HG02870 (cell line): ENCODE measurements at regions not wholly inside any gene's neighbourhood (a gene's known extent, or its start where the extent isn't known, plus 50 kb on each side); places are given as distances from the start of the nearest gene placed in this dataset.
"Not testable (repeated sequence)": the region's sequence is repeated elsewhere in the genome, so short reads cannot be mapped to it uniquely, and the experiment has no call there.

Experiments used
- ATAC-seq: cut with Tn5 transposase; IDR thresholded peaks from one replicate; pipeline ENCODE4 v1.9.1; 2021; ENCODE audit warnings: mild to moderate bottlenecking, moderate library complexity; ENCODE audit not compliant: unreplicated experiment

GRCh38 chr21:28877318-28877884, 115.3 kb downstream of the LTN1 start:
- ATAC-seq = no peak

- ATAC-seq = no peak
Measured at GRCh38 chr21:28875078-28875477, 117.6 kb downstream of the LTN1 start.

- no peak for ATAC-seq
Measured at GRCh38 chr21:28872218-28872617, 120.5 kb downstream of the LTN1 start.

- no peak for ATAC-seq
Measured at GRCh38 chr21:28871388-28872010, 121.2 kb downstream of the LTN1 start.

- no peak for ATAC-seq
Measured at GRCh38 chr21:28867401-28867800, 125.3 kb downstream of the LTN1 start.

GRCh38 chr21:28865488-28866186, 127.0 kb downstream of the LTN1 start:
- no peak for ATAC-seq

GRCh38 chr21:28858424-28858823, 134.3 kb downstream of the LTN1 start:
- no peak for ATAC-seq

GRCh38 chr21:28857752-28858151, 134.9 kb downstream of the LTN1 start:
- ATAC-seq = no peak

- ATAC-seq = no peak
Measured at GRCh38 chr21:28856588-28857250, 136.0 kb downstream of the LTN1 start.

GRCh38 chr21:28852706-28853105, 140.0 kb downstream of the LTN1 start:
- no peak for ATAC-seq

GRCh38 chr21:28851645-28852044, 141.0 kb downstream of the LTN1 start:
- ATAC-seq = no peak

GRCh38 chr21:28839237-28839636, 153.4 kb downstream of the LTN1 start:
- not testable (repeated sequence) for ATAC-seq

- not testable (repeated sequence) for ATAC-seq
Measured at GRCh38 chr21:28837426-28837825, 155.3 kb downstream of the LTN1 start.

- ATAC-seq = not testable (repeated sequence)
Measured at GRCh38 chr21:28836588-28836987, 156.1 kb downstream of the LTN1 start.

GRCh38 chr21:28834335-28835238, 158.1 kb downstream of the LTN1 start:
- no peak for ATAC-seq

GRCh38 chr21:28833609-28834008, 159.1 kb downstream of the LTN1 start:
- ATAC-seq = no peak

- no peak for ATAC-seq
Measured at GRCh38 chr21:28833182-28833581, 159.5 kb downstream of the LTN1 start.

GRCh38 chr21:28832715-28833061, 160.0 kb downstream of the LTN1 start:
- no peak for ATAC-seq

GRCh38 chr21:28832013-28832714, 160.5 kb downstream of the LTN1 start:
- ATAC-seq = no peak

- ATAC-seq = no peak
Measured at GRCh38 chr21:28828981-28829380, 163.7 kb downstream of the LTN1 start.
